Stomach smooth muscle (tissue), 2 donors: ENCODE measurements at regions not wholly inside any gene's neighbourhood (a gene's known extent, or its start where the extent isn't known, plus 50 kb on each side); places are given as distances from the start of the nearest gene placed in this dataset.

Experiments used
- H3K27ac ChIP-seq: one replicate; pipeline ENCODE4 v1.7.0; 2013; ENCODE audit warnings: mild to moderate bottlenecking, low read length, inconsistent platforms
- H3K27me3 ChIP-seq, 2 donors: one replicate each; pipeline ENCODE4 v1.7.0; 2013; ENCODE audit warnings: low read length in 2 of 2; ENCODE audit not compliant: insufficient read depth in 2 of 2, control insufficient read depth in 1 of 2
- H3K36me3 ChIP-seq, 2 donors: one replicate each; pipeline ENCODE4 v1.7.0; 2013; ENCODE audit warnings: low read length in 2 of 2; ENCODE audit not compliant: control insufficient read depth in 2 of 2, insufficient read depth in 2 of 2
- H3K4me1 ChIP-seq: one replicate; pipeline ENCODE4 v1.7.0; 2013; ENCODE audit warnings: low read length; ENCODE audit not compliant: control insufficient read depth, insufficient read depth
- H3K4me3 ChIP-seq, 2 donors: one replicate each; pipeline ENCODE4 v1.7.0; 2013; ENCODE audit warnings: low read length in 2 of 2
- H3K9ac ChIP-seq, 2 donors: one replicate each; pipeline ENCODE4 v1.7.0; 2013; ENCODE audit warnings: low read length in 2 of 2, mild to moderate bottlenecking in 1 of 2
- H3K9me3 ChIP-seq, 2 donors: one replicate each; pipeline ENCODE4 v1.7.0; 2013; ENCODE audit warnings: low read length in 2 of 2; ENCODE audit not compliant: control insufficient read depth in 2 of 2
- donor health status: healthy.
- donor health status: Pancreatic carcinoma.

GRCh38 chr3:139239550-139239949 lies 104.3 kb upstream of the MRPS22 start:
- Histone ChIP-seq H3K9me3 (no peaks in the 10 kb centered on the region), H3K27me3 (peaks cover 0 to 2% of the 10 kb centered on the region in 2 donors), H3K27ac (no peak overlapping the region), H3K4me3 (no peak overlapping the region), H3K36me3 (no peaks in the 10 kb centered on the region), H3K9ac (no peak overlapping the region), H3K4me1 (no peaks in the 10 kb centered on the region)

GRCh38 chr3:139241783-139242182 lies 102.0 kb upstream of the MRPS22 start:
- H3K4me3 ChIP-seq, result no peak overlapping the region
- H3K9ac ChIP-seq, result no peak overlapping the region
- H3K27me3 ChIP-seq, result peaks cover 0 to 2% of the 10 kb centered on the region in 2 donors
- H3K4me1 ChIP-seq, result no peaks in the 10 kb centered on the region
- no peaks in the 10 kb centered on the region for H3K36me3 ChIP-seq
- H3K27ac ChIP-seq, result no peak overlapping the region
- H3K9me3 ChIP-seq, result no peaks in the 10 kb centered on the region

GRCh38 chr3:139243710-139244109 lies 100.1 kb upstream of the MRPS22 start:
- H3K36me3 ChIP-seq, result no peaks in the 10 kb centered on the region
- H3K27ac ChIP-seq, result no peak overlapping the region
- peaks cover 0 to 1% of the 10 kb centered on the region in 2 donors for H3K27me3 ChIP-seq
- H3K4me3 ChIP-seq, result no peak overlapping the region
- no peak overlapping the region for H3K9ac ChIP-seq
- H3K4me1 ChIP-seq, result no peaks in the 10 kb centered on the region
- no peaks in the 10 kb centered on the region for H3K9me3 ChIP-seq

- Histone ChIP-seq H3K4me3 (no peak overlapping the region), H3K27me3 (peaks cover 0 to 3% of the 10 kb centered on the region in 2 donors), H3K36me3 (no peaks in the 10 kb centered on the region), H3K9ac (no peak overlapping the region), H3K27ac (no peak overlapping the region), H3K4me1 (no peaks in the 10 kb centered on the region), H3K9me3 (no peaks in the 10 kb centered on the region)
Observed at GRCh38 chr3:139248593-139249255, 95.1 kb upstream of the MRPS22 start.

GRCh38 chr3:139251529-139251928 lies 92.3 kb upstream of the MRPS22 start:
- H3K9me3 ChIP-seq, result no peaks in the 10 kb centered on the region
- no peaks in the 10 kb centered on the region for H3K36me3 ChIP-seq
- H3K27me3 ChIP-seq, result peaks cover 0 to 3% of the 10 kb centered on the region in 2 donors
- no peak overlapping the region for H3K9ac ChIP-seq
- no peak overlapping the region for H3K27ac ChIP-seq
- H3K4me3 ChIP-seq, result no peak overlapping the region
- no peaks in the 10 kb centered on the region for H3K4me1 ChIP-seq

GRCh38 chr3:139252719-139253118 lies 91.1 kb upstream of the MRPS22 start:
- Histone ChIP-seq H3K9ac (no peak overlapping the region), H3K27ac (no peak overlapping the region), H3K4me3 (no peak overlapping the region), H3K36me3 (no peaks in the 10 kb centered on the region), H3K9me3 (no peaks in the 10 kb centered on the region), H3K4me1 (no peaks in the 10 kb centered on the region), H3K27me3 (peaks cover 0 to 3% of the 10 kb centered on the region in 2 donors)

- no peak overlapping the region for H3K4me3 ChIP-seq
- H3K27ac ChIP-seq, result no peak overlapping the region
- no peaks in the 10 kb centered on the region for H3K27me3 ChIP-seq
- H3K9ac ChIP-seq, result no peak overlapping the region
- no peaks in the 10 kb centered on the region for H3K9me3 ChIP-seq
- H3K4me1 ChIP-seq, result no peaks in the 10 kb centered on the region
- H3K36me3 ChIP-seq, result no peaks in the 10 kb centered on the region
Observed at GRCh38 chr3:139258276-139258675, 85.5 kb upstream of the MRPS22 start.

- Histone ChIP-seq H3K36me3 (no peaks in the 10 kb centered on the region), H3K27me3 (peaks cover 0 to 2% of the 10 kb centered on the region in 2 donors), H3K27ac (no peak overlapping the region), H3K4me3 (no peak overlapping the region), H3K9ac (no peak overlapping the region), H3K4me1 (no peaks in the 10 kb centered on the region), H3K9me3 (no peaks in the 10 kb centered on the region)
Observed at GRCh38 chr3:139259398-139259797, 84.4 kb upstream of the MRPS22 start.

- no peak overlapping the region for H3K4me3 ChIP-seq
- no peaks in the 10 kb centered on the region for H3K36me3 ChIP-seq
- H3K4me1 ChIP-seq, result no peaks in the 10 kb centered on the region
- H3K27ac ChIP-seq, result no peak overlapping the region
- no peak overlapping the region for H3K9ac ChIP-seq
- no peaks in the 10 kb centered on the region for H3K9me3 ChIP-seq
- H3K27me3 ChIP-seq, result peaks cover 0 to 2% of the 10 kb centered on the region in 2 donors
Observed at GRCh38 chr3:139260041-139260486, 83.8 kb upstream of the MRPS22 start.

- H3K27me3 ChIP-seq, result peaks cover 0 to 2% of the 10 kb centered on the region in 2 donors
- H3K9me3 ChIP-seq, result no peaks in the 10 kb centered on the region
- no peak overlapping the region for H3K4me3 ChIP-seq
- no peaks in the 10 kb centered on the region for H3K36me3 ChIP-seq
- H3K4me1 ChIP-seq, result no peaks in the 10 kb centered on the region
- no peak overlapping the region for H3K9ac ChIP-seq
- H3K27ac ChIP-seq, result no peak overlapping the region
Observed at GRCh38 chr3:139260793-139261736, 82.8 kb upstream of the MRPS22 start.
